Thoracic aorta (tissue), 2 donors: ENCODE measurements at regions not wholly inside any gene's neighbourhood (a gene's known extent, or its start where the extent isn't known, plus 50 kb on each side); places are given as distances from the start of the nearest gene placed in this dataset.
"Not testable (repeated sequence)": the region's sequence is repeated elsewhere in the genome, so short reads cannot be mapped to it uniquely, and the experiment has no call there.

ENCODE experiments used
- ATAC-seq: fragments of 150-250 bp; one replicate; pipeline ENCODE4 v1.8.0; 2017; ENCODE audit warnings: low read depth; ENCODE audit not compliant: insufficient number of reproducible peaks, low FRiP score
- DNase-seq: peaks from one replicate; pipeline ENCODE4 v3.0.0-alpha.2; 2020; ENCODE audit warnings: low spot score
- H3K27ac ChIP-seq, 2 donors: fragments of 200-600 bp; sonication (generic); 1 replicate in 1 of 2; 2 replicates in 1 of 2; pipeline ENCODE4 v1.5.1; 2016; ENCODE audit warnings: mild to moderate bottlenecking in 2 of 2, moderate library complexity in 2 of 2
- H3K27me3 ChIP-seq: fragments of 200-600 bp; sonication (generic); replicated peaks from 2 replicates; pipeline ENCODE4 v1.6.0; 2016; ENCODE audit warnings: mild to moderate bottlenecking; ENCODE audit not compliant: insufficient read depth
- H3K36me3 ChIP-seq: fragments of 200-600 bp; sonication (generic); one replicate; pipeline ENCODE4 v1.5.1; 2016
- H3K4me1 ChIP-seq, 2 donors: fragments of 200-600 bp; sonication (generic); 1 replicate in 1 of 2; 2 replicates in 1 of 2; pipeline versions ENCODE4 v1.5.1 to v1.6.0; 2016; ENCODE audit warnings: low read depth in 2 of 2, mild to moderate bottlenecking in 1 of 2; ENCODE audit not compliant: control insufficient read depth in 1 of 2
- H3K4me3 ChIP-seq: fragments of 200-600 bp; sonication (generic); 2 replicates; pipeline ENCODE4 v1.5.1; 2016; ENCODE audit warnings: mild to moderate bottlenecking
- H3K9me3 ChIP-seq: fragments of 200-600 bp; sonication (generic); 2 replicates; pipeline ENCODE4 v1.5.1; 2016
- TF ChIP-seq, protein P1 (sequence below): fragments of 200-600 bp; sonication (generic); IDR thresholded peaks from one replicate; pipeline ENCODE4 v1.5.1; 2019; ENCODE audit warnings: antibody characterized with exemption

DNA sequence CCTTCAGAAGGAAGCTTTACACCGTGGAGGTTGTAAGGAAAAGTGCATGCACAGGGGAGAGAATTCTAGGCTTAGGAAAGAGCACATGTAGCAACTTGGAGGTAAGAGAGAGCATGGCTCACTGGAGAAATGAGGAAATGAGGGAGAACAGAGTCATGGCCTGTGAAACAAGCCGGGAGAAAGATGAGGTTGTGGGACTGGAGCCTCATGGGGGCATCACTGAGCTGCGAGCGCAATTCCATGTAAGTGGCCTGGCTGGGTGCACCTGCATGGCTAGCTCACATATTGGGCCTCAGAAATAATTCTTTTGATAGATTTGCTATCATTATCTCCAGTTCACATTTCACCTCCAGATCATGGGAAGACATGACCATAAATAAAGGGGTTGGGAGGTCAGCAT lies 785.5 kb upstream of the RAB6C start:
- Histone ChIP-seq H3K4me1 (no peaks in the 10 kb centered on the region), H3K27ac (no peak overlapping the region), H3K9me3 (no peaks in the 10 kb centered on the region), H3K27me3 (no peaks in the 10 kb centered on the region), H3K36me3 (no peaks in the 10 kb centered on the region), H3K4me3 (no peak overlapping the region)
- TF ChIP-seq, protein P1, sequence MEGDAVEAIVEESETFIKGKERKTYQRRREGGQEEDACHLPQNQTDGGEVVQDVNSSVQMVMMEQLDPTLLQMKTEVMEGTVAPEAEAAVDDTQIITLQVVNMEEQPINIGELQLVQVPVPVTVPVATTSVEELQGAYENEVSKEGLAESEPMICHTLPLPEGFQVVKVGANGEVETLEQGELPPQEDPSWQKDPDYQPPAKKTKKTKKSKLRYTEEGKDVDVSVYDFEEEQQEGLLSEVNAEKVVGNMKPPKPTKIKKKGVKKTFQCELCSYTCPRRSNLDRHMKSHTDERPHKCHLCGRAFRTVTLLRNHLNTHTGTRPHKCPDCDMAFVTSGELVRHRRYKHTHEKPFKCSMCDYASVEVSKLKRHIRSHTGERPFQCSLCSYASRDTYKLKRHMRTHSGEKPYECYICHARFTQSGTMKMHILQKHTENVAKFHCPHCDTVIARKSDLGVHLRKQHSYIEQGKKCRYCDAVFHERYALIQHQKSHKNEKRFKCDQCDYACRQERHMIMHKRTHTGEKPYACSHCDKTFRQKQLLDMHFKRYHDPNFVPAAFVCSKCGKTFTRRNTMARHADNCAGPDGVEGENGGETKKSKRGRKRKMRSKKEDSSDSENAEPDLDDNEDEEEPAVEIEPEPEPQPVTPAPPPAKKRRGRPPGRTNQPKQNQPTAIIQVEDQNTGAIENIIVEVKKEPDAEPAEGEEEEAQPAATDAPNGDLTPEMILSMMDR = no peak
- DNase-seq (no peak), ATAC-seq (no peak)

DNA sequence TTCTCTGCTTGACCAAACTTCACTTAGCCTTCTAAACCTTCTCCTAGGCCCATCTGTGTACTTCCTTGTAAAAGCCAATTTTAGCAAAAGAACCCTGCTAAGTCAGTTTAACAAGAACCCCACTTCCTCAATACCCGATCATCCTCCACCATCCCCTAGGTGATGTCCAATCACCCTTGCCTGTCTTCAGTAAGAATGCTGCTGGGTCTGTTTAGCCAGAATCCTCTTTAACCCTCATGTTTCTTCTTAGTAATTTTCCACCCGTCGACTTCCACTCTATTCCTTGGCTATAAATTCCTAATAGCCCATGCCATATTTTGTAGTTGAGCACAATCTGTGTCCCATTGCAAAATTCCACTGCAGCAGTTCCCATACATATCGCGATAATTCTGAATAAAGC lies 780.0 kb upstream of the RAB6C start:
- TF ChIP-seq, protein P1 = no peak
- DNase-seq (no peak), ATAC-seq (no peak)
- H3K27me3 ChIP-seq = no peaks in the 10 kb centered on the region
- H3K27ac ChIP-seq = no peak overlapping the region
- H3K4me1 ChIP-seq = no peaks in the 10 kb centered on the region
- no peaks in the 10 kb centered on the region for H3K9me3 ChIP-seq
- no peaks in the 10 kb centered on the region for H3K36me3 ChIP-seq
- no peak overlapping the region for H3K4me3 ChIP-seq

- H3K4me3 ChIP-seq = no peak overlapping the region
- H3K9me3 ChIP-seq = no peaks in the 10 kb centered on the region
- no peaks in the 10 kb centered on the region for H3K27me3 ChIP-seq
- no peaks in the 10 kb centered on the region for H3K36me3 ChIP-seq
- H3K4me1 ChIP-seq = no peaks in the 10 kb centered on the region
- no peak overlapping the region for H3K27ac ChIP-seq
- TF ChIP-seq, protein P1 = no peak
- ATAC-seq (no peak), DNase-seq (no peak)
Observed at GRCh38 chr2:129201696-129202095, 777.8 kb upstream of the RAB6C start.

- no peak for ATAC-seq
- Histone ChIP-seq H3K36me3 (no peaks in the 10 kb centered on the region), H3K27ac (no peak overlapping the region), H3K4me1 (no peaks in the 10 kb centered on the region), H3K27me3 (no peaks in the 10 kb centered on the region), H3K9me3 (no peaks in the 10 kb centered on the region), H3K4me3 (no peak overlapping the region)
- DNase-seq = no peak
- TF ChIP-seq, protein P1 = no peak
Observed at GRCh38 chr2:129203331-129203730, 776.1 kb upstream of the RAB6C start.

DNA sequence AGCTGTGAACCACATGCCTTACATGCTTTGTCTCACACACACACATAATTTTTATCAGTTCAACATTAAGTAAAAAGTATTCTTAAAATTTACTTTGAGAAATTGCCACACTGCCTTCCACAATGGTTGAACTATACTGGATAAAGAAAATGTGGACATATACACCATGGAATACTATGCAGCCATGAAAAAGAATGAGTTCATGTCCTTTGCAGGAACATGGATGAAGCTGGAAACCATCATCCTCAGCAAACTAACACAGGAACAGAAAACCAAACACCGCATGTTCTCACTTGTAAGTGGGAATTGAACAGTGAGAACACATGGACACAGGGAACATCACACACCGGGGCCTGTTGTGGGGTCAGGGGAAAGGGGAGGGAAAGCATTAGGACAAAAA lies 774.9 kb upstream of the RAB6C start:
- not testable (repeated sequence) for ATAC-seq, H3K9me3 ChIP-seq, H3K4me3 ChIP-seq, H3K36me3 ChIP-seq, H3K4me1 ChIP-seq, H3K27ac ChIP-seq, DNase-seq, H3K27me3 ChIP-seq

DNA sequence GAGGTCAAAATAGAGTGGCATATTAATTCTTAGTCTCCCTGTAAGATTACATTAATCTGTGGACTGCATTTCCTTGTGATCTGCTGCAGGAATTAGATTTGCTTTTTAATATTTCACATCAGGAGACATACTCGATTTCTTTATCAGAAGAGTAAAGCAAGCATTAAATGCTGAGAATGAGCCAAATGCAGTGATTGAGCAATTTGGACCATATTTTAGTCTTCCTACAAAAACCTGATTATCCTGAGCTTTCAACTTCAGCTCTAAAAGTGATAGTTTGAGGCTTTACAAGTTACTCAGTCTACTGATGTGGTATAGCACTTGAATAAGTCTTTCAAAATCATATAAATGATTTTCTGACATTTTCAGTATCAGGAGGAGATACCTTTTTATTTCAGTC lies 774.3 kb upstream of the RAB6C start:
- no peaks in the 10 kb centered on the region for H3K9me3 ChIP-seq
- ATAC-seq (no peak), DNase-seq (no peak)
- H3K27me3 ChIP-seq = no peaks in the 10 kb centered on the region
- H3K36me3 ChIP-seq = no peaks in the 10 kb centered on the region
- no peak overlapping the region for H3K4me3 ChIP-seq
- H3K27ac ChIP-seq = no peak overlapping the region
- no peaks in the 10 kb centered on the region for H3K4me1 ChIP-seq
- TF ChIP-seq, protein P1 = no peak
